Gastroesophageal sphincter (tissue), 4 donors: ENCODE measurements at regions not wholly inside any gene's neighbourhood (a gene's known extent, or its start where the extent isn't known, plus 50 kb on each side); places are given as distances from the start of the nearest gene placed in this dataset.

Source experiments
- ATAC-seq: fragments of 150-250 bp; one replicate; pipeline ENCODE4 v1.9.1; 2016; ENCODE audit warnings: mild to moderate bottlenecking, moderate library complexity
- H3K27ac ChIP-seq, 4 donors: fragments of 200-600 bp; sonication (generic) in 3 of 4; 1 replicate in 3 of 4; 2 replicates in 1 of 4; pipeline ENCODE4 v1.5.1; 2016 to 2019
- H3K27me3 ChIP-seq: fragments of 200-600 bp; sonication (generic); one replicate; pipeline ENCODE4 v1.5.1; 2019
- H3K36me3 ChIP-seq, 2 donors: fragments of 200-600 bp; sonication (generic); one replicate each; pipeline ENCODE4 v1.5.1; 2019; ENCODE audit warnings: control low read depth in 1 of 2
- H3K4me1 ChIP-seq, 3 donors: fragments of 200-600 bp; sonication (generic); 1 replicate in 2 of 3; 2 replicates in 1 of 3; pipeline ENCODE4 v1.5.1; 2016 to 2019; ENCODE audit warnings: control low read depth in 2 of 3
- H3K4me3 ChIP-seq, 2 donors: fragments of 200-600 bp; sonication (generic); one replicate each; pipeline ENCODE4 v1.5.1; 2019; ENCODE audit warnings: mild to moderate bottlenecking in 1 of 2, moderate library complexity in 1 of 2
- H3K9me3 ChIP-seq, 3 donors: fragments of 200-600 bp; sonication (generic); one replicate each; pipeline ENCODE4 v1.5.1; 2017 to 2019; ENCODE audit warnings: control low read depth in 2 of 3
- EP300 ChIP-seq: sonication (generic); formaldehyde crosslinking; IDR thresholded peaks from one replicate; pipeline ENCODE4 v1.6.1; 2017; ENCODE audit warnings: antibody characterized with exemption, mild to moderate bottlenecking
- POLR2A ChIP-seq, 2 donors: fragments of 450-650 bp; IDR thresholded peaks; one replicate each; pipeline ENCODE4 v1.6.1; 2017; ENCODE audit warnings: antibody characterized with exemption in 2 of 2, mild to moderate bottlenecking in 2 of 2, moderate library complexity in 1 of 2
- POLR2AphosphoS5 ChIP-seq: sonication (generic); formaldehyde crosslinking; IDR thresholded peaks from one replicate; pipeline ENCODE4 v1.6.1; 2017; ENCODE audit warnings: antibody characterized with exemption
- WGBS, 2 donors: methylation state at CpG; one replicate each; pipeline ENCODE4 v1.1.5; 2018; ENCODE audit warnings: low coverage in 1 of 2; 5-methylcytosine and 5-hydroxymethylcytosine counted together
- TF ChIP-seq, protein P1 (sequence below), 4 experiments: fragments of 200-600 bp in 2 of 4; fragments of 450-650 bp in 2 of 4; sonication (generic) in 1 of 4; IDR thresholded peaks; one replicate each; pipeline ENCODE4 v1.5.1; 2017 to 2019; ENCODE audit warnings: antibody characterized with exemption in 4 of 4, mild to moderate bottlenecking in 2 of 4, moderate library complexity in 2 of 4

- TF ChIP-seq, protein P1, sequence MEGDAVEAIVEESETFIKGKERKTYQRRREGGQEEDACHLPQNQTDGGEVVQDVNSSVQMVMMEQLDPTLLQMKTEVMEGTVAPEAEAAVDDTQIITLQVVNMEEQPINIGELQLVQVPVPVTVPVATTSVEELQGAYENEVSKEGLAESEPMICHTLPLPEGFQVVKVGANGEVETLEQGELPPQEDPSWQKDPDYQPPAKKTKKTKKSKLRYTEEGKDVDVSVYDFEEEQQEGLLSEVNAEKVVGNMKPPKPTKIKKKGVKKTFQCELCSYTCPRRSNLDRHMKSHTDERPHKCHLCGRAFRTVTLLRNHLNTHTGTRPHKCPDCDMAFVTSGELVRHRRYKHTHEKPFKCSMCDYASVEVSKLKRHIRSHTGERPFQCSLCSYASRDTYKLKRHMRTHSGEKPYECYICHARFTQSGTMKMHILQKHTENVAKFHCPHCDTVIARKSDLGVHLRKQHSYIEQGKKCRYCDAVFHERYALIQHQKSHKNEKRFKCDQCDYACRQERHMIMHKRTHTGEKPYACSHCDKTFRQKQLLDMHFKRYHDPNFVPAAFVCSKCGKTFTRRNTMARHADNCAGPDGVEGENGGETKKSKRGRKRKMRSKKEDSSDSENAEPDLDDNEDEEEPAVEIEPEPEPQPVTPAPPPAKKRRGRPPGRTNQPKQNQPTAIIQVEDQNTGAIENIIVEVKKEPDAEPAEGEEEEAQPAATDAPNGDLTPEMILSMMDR (IDR thresholded peaks at IDR 0.05): no peak
- no peak for TF ChIP-seq EP300
- TF ChIP-seq POLR2AphosphoS5: no peak
- TF ChIP-seq POLR2A (IDR thresholded peaks at IDR 0.05): no peak
- H3K4me3 ChIP-seq: no peak overlapping the region
- H3K36me3 ChIP-seq: no peaks in the 10 kb centered on the region
- no peak overlapping the region for H3K27ac ChIP-seq
- no peaks in the 10 kb centered on the region for H3K4me1 ChIP-seq
- H3K27me3 ChIP-seq: peaks cover 37% of the 10 kb centered on the region
- 62 to 86% methylated on average over 1 to 2 of the region's 4 CpGs for WGBS, 2 donors
- no peak for ATAC-seq
- H3K9me3 ChIP-seq: no peaks in the 10 kb centered on the region
Observed at GRCh38 chr6:37572334-37572733, 72.6 kb upstream of the CCDC167 start.

DNA sequence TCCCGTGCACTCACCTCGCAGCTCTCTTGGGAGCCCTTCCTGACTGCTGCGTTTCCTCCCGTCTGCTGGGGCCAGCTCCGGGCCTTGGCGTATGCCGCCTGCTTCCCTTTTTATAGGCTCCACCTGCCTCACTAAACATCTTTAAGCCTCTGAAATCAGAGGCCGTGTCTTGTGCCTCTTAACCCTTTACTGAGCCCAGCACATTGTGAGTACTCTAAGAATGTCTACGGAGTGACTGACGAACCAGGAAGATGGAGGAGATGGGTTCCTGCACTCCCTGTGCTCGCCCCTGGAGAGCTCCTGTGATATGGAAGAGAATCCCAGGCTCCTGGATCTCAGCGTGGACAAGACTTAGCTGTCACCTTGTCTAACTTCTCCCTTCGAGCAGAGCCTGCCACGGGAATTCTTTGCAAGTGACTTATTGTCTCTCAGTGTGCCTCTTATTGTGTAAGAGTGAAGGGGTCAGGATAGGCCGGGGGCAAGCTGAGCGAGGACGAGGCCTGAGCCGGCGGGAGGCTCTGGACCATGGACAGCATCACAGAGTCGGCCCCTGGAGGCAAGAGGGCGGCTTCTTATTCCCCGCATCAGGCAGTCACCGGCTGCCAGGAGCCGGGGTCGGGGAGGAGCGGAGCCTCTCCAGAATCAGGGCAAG, 70.9 kb upstream of the CCDC167 start:
- peaks cover 0 to 10% (median 7%) of the 10 kb centered on the region in 3 donors for H3K4me1 ChIP-seq
- no peak overlapping the region for H3K4me3 ChIP-seq
- no peak overlapping the region for H3K27ac ChIP-seq
- no peak for ATAC-seq
- no peaks in the 10 kb centered on the region for H3K9me3 ChIP-seq
- peaks cover 46% of the 10 kb centered on the region for H3K27me3 ChIP-seq
- TF ChIP-seq POLR2A (IDR thresholded peaks at IDR 0.05) (no peak), EP300 (no peak), POLR2AphosphoS5 (no peak)
- TF ChIP-seq, protein P1 (IDR thresholded peaks at IDR 0.05): no peak
- WGBS, 2 donors: 30% methylated on average over 2 to 11 of the region's 26 CpGs
- H3K36me3 ChIP-seq: no peaks in the 10 kb centered on the region

DNA sequence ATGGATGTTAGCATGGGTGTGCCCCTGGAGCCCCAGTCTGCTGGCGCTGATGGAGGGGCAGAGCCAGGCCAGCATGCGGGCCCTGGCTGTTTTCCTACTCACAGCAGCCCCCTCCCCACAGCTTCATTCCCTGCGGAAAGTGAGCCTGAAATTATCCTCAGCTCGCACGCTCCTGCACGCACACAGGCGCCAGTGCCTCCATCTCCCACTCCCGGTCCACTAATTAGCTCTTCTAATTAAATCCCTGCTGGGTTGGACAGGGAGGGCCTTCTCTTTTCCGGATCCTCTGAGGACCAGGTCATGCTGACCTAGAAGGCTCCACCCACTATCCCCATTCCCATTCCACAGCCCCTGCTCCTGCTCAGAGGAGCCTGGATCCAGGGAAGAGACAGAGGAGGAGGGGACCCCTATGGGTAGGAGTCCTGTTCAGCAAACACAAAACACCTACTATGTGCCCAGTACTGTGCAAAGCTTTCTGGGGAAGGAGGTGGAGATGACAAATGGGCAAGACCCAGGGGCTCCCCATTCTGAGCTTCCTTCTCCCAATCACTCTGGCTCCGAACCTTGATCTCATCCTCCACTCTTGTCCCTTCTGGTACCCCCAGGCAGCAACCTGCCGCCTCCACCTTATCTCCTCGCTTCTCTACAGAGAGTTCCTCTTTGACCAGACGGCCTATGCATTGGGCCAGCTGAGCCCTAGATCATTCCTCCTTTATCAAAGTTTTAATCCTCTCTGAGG, 70.2 kb upstream of the CCDC167 start:
- WGBS, 2 donors: 74 to 88% methylated on average over 12 of the region's 13 CpGs
- no peaks in the 10 kb centered on the region for H3K9me3 ChIP-seq
- ATAC-seq: no peak
- H3K4me1 ChIP-seq: peaks cover 0 to 12% (median 7%) of the 10 kb centered on the region in 3 donors
- no peaks in the 10 kb centered on the region for H3K36me3 ChIP-seq
- TF ChIP-seq POLR2A (IDR thresholded peaks at IDR 0.05) (no peak), EP300 (no peak), POLR2AphosphoS5 (no peak)
- TF ChIP-seq, protein P1 (IDR thresholded peaks at IDR 0.05): no peak
- H3K27ac ChIP-seq: no peak overlapping the region
- H3K27me3 ChIP-seq: peaks cover 53% of the 10 kb centered on the region
- no peak overlapping the region for H3K4me3 ChIP-seq

- H3K9me3 ChIP-seq: no peaks in the 10 kb centered on the region
- peaks cover 0 to 12% (median 7%) of the 10 kb centered on the region in 3 donors for H3K4me1 ChIP-seq
- no peak overlapping the region for H3K27ac ChIP-seq
- no peak overlapping the region for H3K4me3 ChIP-seq
- WGBS, 2 donors: 83% methylated on average over 1 of the region's 4 CpGs; no CpG with 5 or more reads in 1 of the 2 donors
- ATAC-seq: no peak
- no peaks in the 10 kb centered on the region for H3K36me3 ChIP-seq
- peaks cover 59% of the 10 kb centered on the region for H3K27me3 ChIP-seq
- TF ChIP-seq EP300: no peak
- no peak for TF ChIP-seq POLR2A (IDR thresholded peaks at IDR 0.05)
- TF ChIP-seq, protein P1 (IDR thresholded peaks at IDR 0.05): no peak
- TF ChIP-seq POLR2AphosphoS5: no peak
Observed at GRCh38 chr6:37569317-37569716, 69.6 kb upstream of the CCDC167 start.
